Colonic mucosa (tissue), 4 donors: ENCODE measurements at regions not wholly inside any gene's neighbourhood (a gene's known extent, or its start where the extent isn't known, plus 50 kb on each side); places are given as distances from the start of the nearest gene placed in this dataset.

Experiments
- DNase-seq: peaks from one replicate; pipeline ENCODE4 v3.0.0-alpha.2; 2020
- H3K27ac ChIP-seq: fragments of 200-600 bp; one replicate; pipeline ENCODE4 v1.8.0; 2021
- H3K27me3 ChIP-seq: fragments of 200-600 bp; one replicate; pipeline ENCODE4 v1.8.0; 2021
- H3K36me3 ChIP-seq: fragments of 200-600 bp; one replicate; pipeline ENCODE4 v1.8.0; 2021
- H3K4me1 ChIP-seq: fragments of 200-600 bp; one replicate; pipeline ENCODE4 v1.8.0; 2021; ENCODE audit warnings: mild to moderate bottlenecking
- H3K4me3 ChIP-seq: fragments of 200-600 bp; one replicate; pipeline ENCODE4 v1.8.0; 2021
- H3K9ac ChIP-seq, 2 donors: one replicate each; pipeline ENCODE4 v1.7.0; 2013; ENCODE audit warnings: control low read depth in 2 of 2, low read depth in 2 of 2, low read length in 2 of 2
- H3K9me3 ChIP-seq: fragments of 200-600 bp; one replicate; pipeline ENCODE4 v1.8.0; 2021
- CTCF ChIP-seq: fragments of 200-600 bp; IDR thresholded peaks from one replicate; pipeline ENCODE4 v1.8.0; 2022; ENCODE audit warnings: antibody characterized with exemption, mild to moderate bottlenecking
- intact Hi-C: fragments of 100-400 bp; cut with DNase I; formaldehyde crosslinking; loops from one replicate; pipeline ENCODE4 v1.14.1; 2022
- donor health status: healthy.
- donor health status: DM: no; HTN: no; CAD: no.
- donor health status: DM: no; HTN: no; CAD: no.

GRCh38 chr6:137958811-137959565 is 91.9 kb downstream of the TNFAIP3 start:
- TF ChIP-seq CTCF: no peak
- no peaks in the 10 kb centered on the region for H3K36me3 ChIP-seq
- H3K27me3 ChIP-seq: no peaks in the 10 kb centered on the region
- H3K9me3 ChIP-seq: no peaks in the 10 kb centered on the region
- H3K27ac ChIP-seq: no peak overlapping the region
- no peak overlapping the region for H3K4me3 ChIP-seq
- intact Hi-C loops: no loop called here
- no peak for DNase-seq
- H3K9ac ChIP-seq: no peak overlapping the region
- H3K4me1 ChIP-seq: no peaks in the 10 kb centered on the region

- Histone ChIP-seq H3K4me3 (no peak overlapping the region), H3K36me3 (no peaks in the 10 kb centered on the region), H3K9me3 (no peaks in the 10 kb centered on the region), H3K27me3 (no peaks in the 10 kb centered on the region), H3K27ac (no peak overlapping the region), H3K9ac (no peak overlapping the region), H3K4me1 (no peaks in the 10 kb centered on the region)
- no peak for DNase-seq
- TF ChIP-seq CTCF: no peak
- intact Hi-C loops: no loop called here
Measured at GRCh38 chr6:137962725-137963124, 95.7 kb downstream of the TNFAIP3 start.

GRCh38 chr6:137964876-137965275 is 97.8 kb downstream of the TNFAIP3 start:
- no peak for TF ChIP-seq CTCF
- Histone ChIP-seq H3K36me3 (no peaks in the 10 kb centered on the region), H3K4me3 (no peak overlapping the region), H3K9me3 (no peaks in the 10 kb centered on the region), H3K9ac (no peak overlapping the region), H3K4me1 (no peaks in the 10 kb centered on the region), H3K27me3 (no peaks in the 10 kb centered on the region), H3K27ac (no peak overlapping the region)
- DNase-seq: no peak
- intact Hi-C loops: no loop called here

GRCh38 chr6:137967689-137968454 is 100.8 kb downstream of the TNFAIP3 start:
- intact Hi-C loops: no loop called here
- Histone ChIP-seq H3K9me3 (no peaks in the 10 kb centered on the region), H3K4me3 (no peak overlapping the region), H3K36me3 (no peaks in the 10 kb centered on the region), H3K27ac (no peak overlapping the region), H3K9ac (no peak overlapping the region), H3K4me1 (no peaks in the 10 kb centered on the region), H3K27me3 (no peaks in the 10 kb centered on the region)
- no peak for DNase-seq
- TF ChIP-seq CTCF: no peak

- Histone ChIP-seq H3K4me1 (no peaks in the 10 kb centered on the region), H3K27ac (no peak overlapping the region), H3K36me3 (no peaks in the 10 kb centered on the region), H3K27me3 (no peaks in the 10 kb centered on the region), H3K4me3 (no peak overlapping the region), H3K9me3 (no peaks in the 10 kb centered on the region), H3K9ac (no peak overlapping the region)
- no peak for TF ChIP-seq CTCF
- intact Hi-C loops: no loop called here
- DNase-seq: no peak
Measured at GRCh38 chr6:137968455-137968804, 101.4 kb downstream of the TNFAIP3 start.
